ENCODE measurements at regions not wholly inside any gene's neighbourhood (a gene's known extent, or its start where the extent isn't known, plus 50 kb on each side); places are given as distances from the start of the nearest gene placed in this dataset.

GRCh38 chr6:170062209-170062914 is 228.5 kb downstream of the DLL1 start:
- TF ChIP-seq CTCF (conservative IDR thresholded peaks at IDR 0.05; ENCODE audit: low read depth in 2 of 2) (no peak), EZH2 (IDR thresholded peaks at IDR 0.05; ENCODE audit: low read depth, unreplicated experiment) (no peak), POLR2AphosphoS5 (IDR thresholded peaks at IDR 0.05; ENCODE audit: low read depth) (no peak), REST (IDR thresholded peaks at IDR 0.05; ENCODE audit: unreplicated experiment) (no peak), CREB1 (CRISPR knock-in tag; IDR thresholded peaks at IDR 0.05; ENCODE audit: low read depth) (no peak), EZH2phosphoT487 (IDR thresholded peaks at IDR 0.05; ENCODE audit: unreplicated experiment) (no peak), JUNB (IDR thresholded peaks at IDR 0.05; ENCODE audit: unreplicated experiment) (no peak), NANOG (IDR thresholded peaks at IDR 0.05; ENCODE audit: borderline replicate concordance) (no peak), ETS1 (IDR thresholded peaks at IDR 0.05) (no peak), ZNF114 (CRISPR knock-in tag; IDR thresholded peaks at IDR 0.05) (no peak)

Measured in GM23338 (cell line).